DMS 273 (cell line): ENCODE measurements at regions not wholly inside any gene's neighbourhood (a gene's known extent, or its start where the extent isn't known, plus 50 kb on each side); places are given as distances from the start of the nearest gene placed in this dataset.
A peak's percentile ranks its signal among the peaks of the same experiment; 100 is the strongest.
"Not testable (repeated sequence)": the region's sequence is repeated elsewhere in the genome, so short reads cannot be mapped to it uniquely, and the experiment has no call there.

Source experiments
- DNase-seq: peaks from one replicate; lab custom pipeline; 2025; ENCODE audit not compliant: unreplicated experiment; lab: John Stamatoyannopoulos, UW

DNA sequence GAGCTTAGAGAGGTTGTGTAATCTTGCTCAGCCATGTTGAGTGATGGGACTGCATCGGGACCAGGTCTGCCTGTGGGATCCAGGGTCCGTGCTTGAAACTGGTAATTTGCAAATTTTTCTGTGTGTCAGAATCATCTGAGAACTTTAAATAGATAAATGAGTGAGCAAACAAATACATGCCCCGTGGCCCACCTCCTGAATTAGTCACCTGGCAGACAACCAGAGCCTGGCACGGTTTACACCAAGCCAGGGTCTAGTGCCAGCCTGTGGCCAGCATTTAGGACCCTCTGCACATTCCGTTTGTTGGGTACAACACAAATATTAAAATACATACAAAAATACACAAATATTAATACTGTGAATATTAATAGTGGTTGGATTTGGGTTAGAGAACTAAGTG lies 90.6 kb upstream of the STOX2 start:
- no peak for DNase-seq

DNA sequence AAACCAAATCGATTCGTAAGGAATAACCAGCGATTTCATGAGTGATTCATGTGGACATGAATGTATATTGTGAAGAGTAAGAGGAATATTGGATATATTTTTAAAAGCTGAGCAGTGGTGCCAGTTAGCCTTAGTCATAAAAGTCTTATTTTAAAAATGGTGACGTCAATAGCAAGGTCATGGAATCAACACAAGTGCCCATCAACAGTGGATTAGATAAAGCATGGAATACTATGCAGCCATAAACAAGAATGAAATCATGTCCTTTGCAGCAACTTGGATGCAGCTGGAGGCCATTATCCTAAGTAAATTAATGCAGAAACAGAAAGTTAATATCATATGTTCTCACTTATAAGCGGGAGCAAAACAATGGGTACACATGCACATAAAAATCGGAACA lies 89.0 kb upstream of the STOX2 start:
- no peak for DNase-seq

DNA sequence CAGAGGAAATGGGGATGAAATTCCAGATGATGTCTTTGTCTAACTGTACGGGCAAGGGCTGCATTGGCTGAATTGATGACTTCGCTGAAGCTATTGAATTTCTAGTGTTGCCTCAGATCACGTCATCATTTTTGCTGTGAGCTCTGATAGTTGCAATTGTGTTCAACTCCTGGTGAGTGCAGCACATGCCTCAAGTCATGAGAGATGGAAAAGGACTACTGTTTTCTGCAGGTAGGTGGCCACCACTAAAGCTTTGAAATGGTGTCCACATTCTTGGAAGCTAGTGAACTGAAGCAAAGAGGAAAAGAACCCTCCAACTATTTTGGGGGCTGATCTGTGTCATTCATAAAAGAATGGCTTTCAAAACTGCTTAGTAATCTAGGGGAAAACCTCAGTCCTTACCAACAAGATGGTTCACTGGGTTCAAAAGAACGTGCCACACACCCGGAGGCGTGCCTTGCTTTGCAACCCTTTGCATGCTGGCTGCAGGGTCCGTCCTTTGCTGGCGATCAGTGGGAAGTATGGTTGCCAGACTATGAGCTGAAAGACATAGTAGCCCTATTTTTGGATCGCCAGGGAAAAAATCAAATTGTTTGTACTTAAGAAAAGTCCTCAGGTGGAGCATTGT lies 88.1 kb upstream of the STOX2 start:
- DNase-seq = no peak

DNA sequence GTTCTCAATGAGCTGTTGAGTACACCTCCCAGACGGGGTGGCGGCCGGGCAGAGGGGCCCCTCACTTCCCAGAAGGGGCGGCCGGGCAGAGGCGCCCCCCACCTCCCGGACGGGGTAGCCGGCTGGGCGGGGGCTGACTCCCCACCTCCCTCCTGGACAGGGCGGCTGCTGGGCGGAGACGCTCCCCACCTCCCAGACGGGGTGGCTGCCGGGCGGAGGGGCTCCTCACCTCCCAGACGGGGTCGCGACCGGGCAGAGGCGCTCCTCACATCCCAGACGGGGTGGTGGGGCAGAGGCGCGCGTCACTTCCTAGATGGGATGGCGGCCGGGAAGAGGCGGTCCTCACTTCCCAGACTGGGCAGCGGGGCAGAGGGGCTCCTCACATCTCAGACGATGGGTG lies 86.5 kb upstream of the STOX2 start:
- not testable (repeated sequence) for DNase-seq

DNA sequence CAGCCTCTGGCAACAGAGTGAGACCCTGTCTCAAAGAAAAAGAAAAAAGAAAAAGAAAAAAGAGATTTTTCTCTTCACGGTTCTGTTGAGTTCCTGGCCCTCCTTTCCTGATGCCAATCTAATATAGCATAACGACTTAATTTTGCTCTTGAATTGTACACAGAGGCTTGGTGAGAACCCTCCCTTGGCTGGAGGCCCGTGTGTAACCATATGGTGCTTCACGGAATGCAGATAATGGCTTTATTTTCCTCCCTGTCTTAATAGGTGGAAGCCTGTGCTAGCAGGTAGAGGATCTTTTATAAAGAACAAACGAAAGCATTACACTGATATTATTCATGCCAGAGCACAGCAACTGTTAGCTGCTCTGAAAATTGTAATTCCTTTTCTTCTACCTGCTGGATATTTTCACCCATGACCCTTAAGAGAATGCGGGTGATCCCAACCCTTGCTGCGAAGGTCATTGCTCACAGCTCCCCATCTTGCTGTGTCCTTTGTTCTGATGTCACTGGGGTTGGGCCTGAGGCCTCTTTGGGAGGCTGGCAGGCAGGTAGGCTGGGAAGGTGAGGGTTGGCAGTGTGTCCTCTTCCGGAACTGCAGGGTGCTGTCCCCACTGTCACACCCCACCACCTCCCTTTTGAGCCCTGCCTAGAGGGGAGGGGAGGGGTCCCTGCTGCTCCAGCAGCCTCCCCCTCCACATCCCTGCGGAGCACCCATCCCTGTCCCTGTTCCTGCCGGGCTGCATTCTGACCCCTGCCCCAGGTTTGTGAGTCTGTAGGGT lies 83.8 kb upstream of the STOX2 start:
- DNase-seq = peak; percentile 79

DNA sequence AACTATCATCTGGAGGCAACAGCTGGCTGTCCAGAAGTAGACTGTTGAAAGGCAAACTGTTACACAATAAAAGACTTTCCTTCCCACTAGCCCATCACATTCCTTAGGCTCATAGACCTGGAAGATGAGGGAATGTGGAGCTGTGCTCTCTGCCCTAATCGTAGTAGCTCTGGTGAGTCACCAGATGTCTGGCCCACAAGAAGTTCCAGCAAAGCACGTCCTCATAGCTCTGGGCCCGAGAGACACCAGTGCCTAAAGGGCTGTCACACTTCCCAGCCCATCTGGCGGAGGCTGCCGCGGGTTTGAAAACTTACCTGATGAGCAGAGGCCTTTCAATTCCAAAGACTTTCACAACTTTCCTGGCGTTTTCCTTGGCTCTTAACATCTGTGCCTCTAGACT lies 81.7 kb upstream of the STOX2 start:
- DNase-seq = peak; percentile 86

DNA sequence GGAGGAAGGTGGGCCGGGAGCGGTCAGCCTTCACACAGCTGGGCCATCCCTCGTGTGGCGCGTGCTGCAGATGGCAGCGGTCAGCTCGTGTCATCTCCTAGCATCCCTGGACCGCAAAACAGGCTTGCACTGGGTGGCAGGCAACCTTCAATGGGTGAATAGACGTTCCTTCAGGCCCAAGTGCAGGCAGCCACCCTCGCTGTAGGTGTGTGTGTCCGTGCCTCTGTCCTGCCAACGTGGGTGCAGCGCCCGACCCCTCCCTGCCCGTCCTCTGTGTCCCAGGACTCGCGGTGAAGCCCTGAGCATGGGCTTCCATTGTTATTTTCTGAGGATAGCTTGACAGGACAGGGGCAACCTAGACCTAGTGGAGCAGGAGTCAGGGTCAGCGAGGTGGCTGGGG lies 79.8 kb upstream of the STOX2 start:
- DNase-seq = no peak

DNA sequence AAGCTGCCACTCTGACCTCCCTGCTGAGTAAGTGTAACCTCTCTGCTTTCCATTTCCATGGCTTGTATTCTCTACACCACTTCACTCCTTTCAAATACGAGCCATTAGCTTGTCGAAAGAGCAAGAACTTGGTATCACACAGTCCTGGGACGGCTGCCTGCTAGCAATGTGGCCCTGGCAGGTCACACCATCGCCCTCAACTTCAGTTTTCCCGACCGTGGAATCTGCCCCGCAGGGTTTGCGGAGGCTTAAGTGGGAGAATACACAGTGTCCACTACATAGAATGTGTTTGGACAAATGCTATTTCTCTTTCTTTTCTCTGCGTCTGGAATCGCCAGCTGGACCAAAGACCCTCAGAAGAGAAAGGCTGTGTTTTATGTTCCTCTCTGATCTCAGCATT lies 78.6 kb upstream of the STOX2 start:
- DNase-seq = no peak

DNA sequence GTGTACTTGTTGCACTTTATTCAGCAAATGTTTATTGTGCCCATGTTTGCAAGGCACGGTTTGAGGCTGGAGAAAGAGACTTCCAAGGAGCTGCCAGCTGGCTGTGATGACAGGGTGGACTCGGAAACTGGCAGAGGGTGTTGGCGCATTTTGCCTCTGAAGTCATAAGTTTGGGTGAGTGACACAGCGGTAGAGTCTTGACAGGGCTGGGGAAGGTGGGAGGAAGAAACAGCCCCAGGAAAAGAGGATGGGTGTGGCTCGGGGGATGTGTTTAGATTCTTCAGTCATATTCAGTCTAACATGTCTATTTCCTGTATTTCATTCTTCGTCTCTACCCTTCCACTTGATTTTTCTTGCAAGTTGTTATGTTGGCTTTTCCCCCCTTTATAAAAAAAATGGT lies 77.0 kb upstream of the STOX2 start:
- peak; percentile 4 for DNase-seq

DNA sequence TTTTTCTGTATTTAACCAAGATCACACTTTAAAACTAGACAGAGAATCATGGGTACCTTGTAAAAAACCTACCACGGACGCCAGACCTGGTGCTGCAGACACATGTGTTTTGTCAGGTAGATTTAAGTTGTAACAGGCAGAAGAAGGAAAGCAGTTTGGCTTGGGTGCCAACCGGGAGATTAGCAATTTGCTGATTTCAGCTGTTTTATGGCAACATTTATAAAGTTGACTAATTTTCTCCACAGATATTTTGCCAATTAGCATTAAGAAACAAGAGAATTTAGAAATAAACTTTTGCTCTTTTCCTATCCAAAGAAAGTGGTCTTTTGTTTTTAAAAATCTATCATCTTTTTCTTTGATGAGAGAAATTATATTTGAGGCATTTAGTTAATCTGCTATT lies 76.3 kb upstream of the STOX2 start:
- no peak for DNase-seq

DNA sequence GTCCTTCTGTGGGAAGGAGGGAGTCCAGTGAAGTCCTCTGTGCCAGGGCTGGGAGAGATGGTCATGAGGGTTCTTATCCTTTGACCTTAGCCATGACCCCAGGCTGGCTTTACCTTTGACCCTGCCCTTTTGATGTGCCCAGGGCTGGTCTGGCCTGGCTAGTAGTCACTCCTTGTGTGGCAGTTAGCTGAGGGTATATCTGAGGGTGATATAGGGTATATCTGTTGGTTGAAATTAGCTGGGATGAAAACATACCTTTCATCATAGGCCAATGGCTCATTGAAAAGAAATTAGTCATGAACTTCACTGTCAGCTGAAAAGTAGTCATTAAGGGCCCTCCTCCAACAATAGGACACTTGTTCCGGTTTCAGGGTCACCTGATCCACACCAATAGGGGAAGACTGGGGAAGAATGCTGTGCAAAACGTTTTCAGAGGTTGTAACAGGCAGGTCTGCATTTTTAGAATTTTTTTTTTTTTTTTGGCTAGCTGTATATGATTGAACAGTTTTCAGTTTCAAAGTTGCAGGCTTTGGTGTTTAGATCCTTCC lies 74.6 kb upstream of the STOX2 start:
- no peak for DNase-seq

DNA sequence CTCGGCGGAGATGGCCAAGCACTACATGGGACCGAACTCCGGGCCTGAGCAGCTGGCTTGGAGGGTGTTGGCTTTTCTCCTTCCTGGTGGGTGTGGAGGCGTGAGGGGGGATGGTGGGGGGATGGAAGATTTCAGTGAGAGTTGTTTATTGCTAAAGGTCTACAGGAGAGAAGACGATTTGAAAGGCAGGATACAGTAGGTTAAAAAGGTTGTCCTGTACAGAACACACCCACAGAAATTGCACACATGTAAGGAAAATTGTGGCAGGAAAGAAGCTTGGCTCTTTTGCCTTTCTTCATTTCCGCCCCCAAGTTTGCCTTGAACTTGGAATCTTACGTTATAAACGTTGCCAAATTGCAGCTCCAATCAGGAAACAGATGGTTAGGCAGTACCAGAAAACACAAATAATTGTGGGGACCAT lies 74.1 kb upstream of the STOX2 start:
- DNase-seq = no peak

DNA sequence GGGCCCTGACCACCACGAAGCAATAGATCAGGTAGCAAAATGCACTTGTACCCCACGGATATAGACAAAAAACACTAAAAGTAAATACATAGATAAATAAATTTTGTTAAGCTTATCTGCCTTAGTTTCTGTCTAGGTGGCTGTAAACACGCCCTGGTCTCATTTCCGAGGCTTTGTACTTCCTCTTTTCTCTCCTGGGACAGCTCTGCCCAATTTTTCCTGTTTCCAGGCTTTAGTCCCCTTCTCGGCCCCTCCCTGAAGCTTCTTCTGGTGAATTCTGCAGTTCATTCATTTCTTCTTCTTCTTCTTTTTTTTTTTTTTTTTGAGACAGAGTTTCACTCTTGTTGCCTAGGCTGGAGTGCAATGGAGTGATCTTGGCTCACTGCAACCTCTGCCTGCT lies 73.4 kb upstream of the STOX2 start:
- no peak for DNase-seq

DNA sequence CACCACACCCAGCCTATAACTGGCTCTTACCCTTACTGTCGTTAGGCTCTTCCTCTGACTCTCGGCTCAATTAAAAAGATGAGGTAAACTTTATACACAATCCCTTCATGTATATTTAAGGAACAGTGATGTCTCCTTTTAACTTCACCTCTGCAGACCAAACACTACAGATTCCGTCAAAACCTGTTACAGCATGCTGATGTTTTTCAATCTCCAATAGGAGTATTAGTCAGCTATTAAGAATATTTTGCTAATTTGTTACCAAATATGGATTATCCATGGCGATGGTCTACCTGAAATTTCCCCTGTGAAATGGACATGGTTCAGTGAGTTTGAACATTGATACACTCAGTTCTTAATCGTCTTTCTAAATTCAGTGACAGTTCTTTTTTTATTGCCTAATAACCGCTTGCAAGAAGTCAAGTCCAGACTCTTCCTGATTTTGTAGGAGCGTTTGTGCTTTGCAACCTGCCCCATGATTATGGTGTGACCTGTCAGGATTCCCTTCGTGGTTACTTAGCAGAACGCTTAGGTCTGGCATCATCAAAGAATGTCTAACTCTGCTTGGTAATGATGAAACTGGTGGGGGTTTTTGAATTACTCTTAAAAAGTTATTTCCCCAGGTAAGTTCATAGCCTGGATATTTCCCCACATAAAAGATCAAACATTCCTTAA lies 72.2 kb upstream of the STOX2 start:
- no peak for DNase-seq

DNA sequence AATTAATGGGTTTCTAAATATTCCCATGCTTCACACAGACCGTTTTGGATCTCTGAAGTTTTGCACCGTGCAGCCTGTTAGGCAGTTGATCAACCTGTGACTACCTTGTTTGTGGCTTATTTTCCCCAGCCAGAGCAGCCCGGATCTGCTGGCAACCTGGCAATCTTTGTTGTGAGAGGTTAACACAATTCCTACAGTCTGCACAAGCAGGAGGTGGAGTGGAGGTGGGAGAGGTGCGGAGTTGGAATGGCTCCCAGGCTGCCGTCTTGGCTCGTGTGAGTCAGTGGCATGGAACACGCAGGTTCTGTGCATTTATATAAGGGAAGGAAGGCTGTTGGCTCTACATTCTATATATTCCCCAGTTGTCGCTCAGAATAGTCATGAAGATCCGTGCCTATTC lies 70.9 kb upstream of the STOX2 start:
- DNase-seq = no peak

DNA sequence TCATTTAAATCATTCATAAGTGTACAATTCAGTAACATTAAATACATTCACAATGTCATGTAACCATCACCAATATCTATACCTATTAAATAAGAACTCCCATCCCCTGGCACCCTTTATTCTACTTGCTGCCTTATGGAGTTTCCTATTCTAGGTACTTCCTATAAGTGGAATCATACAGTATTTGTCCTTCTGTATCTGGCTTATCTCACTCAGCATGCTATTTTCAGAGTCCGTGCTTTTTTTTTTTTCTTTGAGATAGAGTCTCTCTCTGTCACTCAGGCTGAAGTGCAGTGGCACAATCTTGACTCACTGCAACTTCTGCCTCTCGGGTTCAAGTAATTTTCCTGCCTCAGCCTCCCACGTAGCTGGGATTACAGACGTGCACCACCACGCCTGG lies 67.9 kb upstream of the STOX2 start:
- no peak for DNase-seq

DNA sequence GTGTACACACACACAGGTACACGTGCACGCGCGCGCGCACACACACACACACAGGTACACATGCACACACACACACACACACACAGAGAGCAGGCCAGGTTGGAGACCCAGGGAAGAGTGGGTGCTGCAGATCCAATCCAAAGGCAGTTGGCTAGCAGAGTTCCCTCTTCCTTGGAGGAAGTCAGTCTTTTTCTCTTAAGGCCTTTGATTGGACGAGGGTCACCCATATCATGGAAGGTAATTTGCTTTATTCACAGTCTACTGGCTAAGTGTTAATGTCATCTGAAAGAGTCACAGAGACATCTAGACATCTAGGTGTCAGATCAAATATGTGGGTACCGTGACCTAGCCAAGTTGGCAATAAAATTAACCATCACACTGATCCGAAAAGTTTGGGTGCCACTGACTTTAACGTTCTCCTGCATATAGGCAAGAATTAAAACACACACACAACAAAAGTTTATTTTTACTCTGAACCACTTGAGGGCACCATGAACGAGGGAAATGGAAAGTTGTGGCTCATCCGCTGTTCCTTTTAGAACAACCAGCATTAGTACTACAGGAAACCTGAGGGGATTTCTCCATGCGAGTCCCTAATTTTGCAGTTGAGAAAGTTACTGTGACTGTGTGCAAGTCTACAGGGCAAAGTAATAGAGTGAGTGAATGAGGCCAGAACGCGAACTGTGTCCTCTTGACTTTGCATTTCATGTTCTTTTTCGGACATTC lies 66.0 kb upstream of the STOX2 start:
- peak; percentile 53 for DNase-seq

DNA sequence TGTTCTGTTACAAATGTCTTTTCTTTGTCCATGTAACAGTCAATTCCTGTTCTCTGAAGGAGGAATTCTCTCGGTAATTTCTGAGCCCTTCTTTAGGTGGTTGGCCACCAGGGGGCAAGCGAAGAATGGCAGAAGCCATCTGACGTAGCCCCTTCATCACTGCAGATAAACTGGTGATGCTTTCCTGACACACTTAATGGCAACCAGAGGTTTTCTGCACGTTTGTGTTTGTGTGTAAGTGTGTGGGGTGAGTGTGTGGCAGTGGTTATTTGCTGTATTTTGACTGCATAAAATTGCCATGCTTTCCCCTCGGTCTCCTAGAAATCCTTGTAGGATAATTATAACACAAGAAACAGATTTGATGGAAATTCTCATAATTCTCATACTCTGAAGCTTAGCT lies 64.8 kb upstream of the STOX2 start:
- DNase-seq = peak; percentile 88

DNA sequence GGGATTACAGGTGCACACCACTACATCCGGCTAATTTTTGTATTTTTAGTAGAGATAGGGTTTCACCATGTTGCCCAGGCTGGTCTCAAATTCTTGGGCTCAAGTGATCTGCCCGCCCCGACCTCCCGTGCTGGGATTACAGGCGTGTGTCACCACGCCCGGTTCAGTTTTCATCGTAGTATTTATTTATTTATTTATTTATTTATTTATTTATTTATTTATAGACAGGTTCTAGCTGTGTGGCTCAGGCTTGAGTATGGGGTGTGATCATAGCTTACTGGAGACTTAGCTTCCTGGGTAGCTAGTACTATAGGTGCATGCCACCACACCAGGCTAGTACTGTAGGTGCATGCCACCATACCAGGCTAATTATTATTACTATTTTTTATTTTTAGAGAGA lies 64.1 kb upstream of the STOX2 start:
- no peak for DNase-seq

DNA sequence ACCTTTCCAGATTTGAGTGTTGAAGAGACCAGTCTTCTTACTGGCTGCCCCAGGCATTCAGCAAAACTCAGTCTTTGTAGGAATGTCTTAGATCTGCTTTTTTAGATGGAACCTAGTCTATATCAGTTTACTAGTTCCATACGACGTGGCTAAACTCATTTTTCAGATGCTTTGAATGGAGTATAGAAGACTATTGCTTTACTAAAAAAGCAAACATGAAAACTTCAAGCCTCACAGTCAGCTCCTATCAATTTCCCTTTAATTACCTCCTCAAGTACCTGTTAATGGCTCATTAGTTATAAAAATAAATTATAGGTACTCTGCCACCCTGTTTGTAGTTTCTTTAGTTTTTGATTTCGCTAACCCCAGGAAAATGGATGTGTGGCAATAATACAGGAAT lies 63.0 kb upstream of the STOX2 start:
- no peak for DNase-seq

DNA sequence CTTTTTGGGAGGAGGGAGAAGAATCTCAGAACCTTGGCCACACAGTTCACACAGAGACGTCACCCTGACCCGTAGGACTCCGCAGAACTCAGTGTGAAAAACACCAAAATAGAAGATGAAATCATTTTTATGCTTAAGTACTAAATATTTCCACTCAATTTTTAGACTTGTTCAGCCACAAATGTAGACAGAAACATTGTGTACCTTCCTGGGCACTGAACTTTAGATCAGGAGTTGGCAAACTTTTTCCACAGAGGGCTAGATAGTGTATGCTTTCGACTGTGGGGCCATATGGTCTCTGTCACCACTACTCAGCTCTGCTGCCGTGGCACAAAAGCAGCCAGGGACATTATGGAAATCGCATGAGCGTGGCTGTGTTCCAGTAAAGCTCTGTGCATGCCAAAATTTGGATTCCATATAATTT lies 61.8 kb upstream of the STOX2 start:
- peak; percentile 7 for DNase-seq
